DMS153 treated with DMSO at 0.1 percent for 48 hours (cell line): ENCODE measurements at regions not wholly inside any gene's neighbourhood (a gene's known extent, or its start where the extent isn't known, plus 50 kb on each side); places are given as distances from the start of the nearest gene placed in this dataset.
"Not testable (repeated sequence)": the region's sequence is repeated elsewhere in the genome, so short reads cannot be mapped to it uniquely, and the experiment has no call there.

ENCODE experiments used
- DNase-seq: peaks from one replicate; lab custom pipeline; 2025; ENCODE audit not compliant: unreplicated experiment; lab: John Stamatoyannopoulos, UW

DNA sequence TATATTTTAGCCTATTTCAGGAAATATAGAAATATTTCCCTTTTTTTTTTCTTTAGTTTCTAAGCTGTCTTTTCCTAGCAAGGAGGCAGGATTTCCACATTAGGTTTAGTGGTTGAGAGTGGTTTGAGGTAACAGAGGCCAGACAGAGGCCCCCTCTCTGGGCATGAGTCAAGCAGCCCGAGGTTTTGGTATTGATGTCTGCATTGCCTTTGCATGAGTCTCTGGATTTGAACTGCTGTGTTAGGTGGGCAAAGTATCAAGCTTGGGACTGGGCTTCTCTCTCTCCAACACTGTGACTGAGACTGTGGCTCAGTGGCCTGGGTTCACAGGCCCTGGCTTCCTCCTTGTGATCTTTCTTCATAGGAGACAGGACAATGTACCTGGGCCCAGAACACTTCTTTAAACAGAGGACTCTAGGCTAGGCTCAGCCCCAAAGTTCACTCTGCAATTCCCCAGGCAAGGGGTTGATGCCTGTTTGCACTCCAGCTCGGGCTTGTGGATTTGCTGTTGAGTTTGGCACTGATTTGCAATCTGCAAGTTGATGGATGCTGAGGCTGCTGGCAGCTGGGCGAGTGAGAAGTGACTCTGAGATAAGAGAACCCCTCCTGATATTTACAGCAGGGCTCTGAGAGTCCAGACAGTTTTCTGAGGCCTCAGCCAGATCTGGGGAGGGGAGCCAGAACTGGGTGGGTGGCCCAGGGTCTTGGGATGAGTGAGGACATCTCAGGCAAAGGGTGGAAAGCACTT lies 271.2 kb downstream of the EN1 start:
- no peak for DNase-seq

DNA sequence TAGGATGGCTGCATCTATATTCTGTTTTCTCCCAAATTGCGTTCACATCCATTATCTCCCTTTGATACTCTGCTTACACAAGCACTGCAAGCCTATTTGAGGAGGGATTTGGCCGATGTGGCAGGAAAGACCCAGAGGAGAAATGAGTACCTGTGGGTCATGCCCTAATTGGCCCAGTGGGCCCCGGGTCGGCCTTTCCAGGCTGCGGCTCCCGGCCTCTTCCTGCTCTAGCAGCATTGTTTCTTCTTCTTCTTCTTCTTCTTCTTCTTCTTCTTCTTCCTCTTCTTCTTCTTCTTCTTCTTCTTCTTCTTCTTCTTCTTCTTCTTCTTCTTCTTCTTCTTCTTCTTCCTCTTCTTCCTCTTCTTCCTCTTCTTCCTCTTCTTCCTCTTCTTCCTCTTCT lies 275.1 kb downstream of the EN1 start:
- not testable (repeated sequence) for DNase-seq

DNA sequence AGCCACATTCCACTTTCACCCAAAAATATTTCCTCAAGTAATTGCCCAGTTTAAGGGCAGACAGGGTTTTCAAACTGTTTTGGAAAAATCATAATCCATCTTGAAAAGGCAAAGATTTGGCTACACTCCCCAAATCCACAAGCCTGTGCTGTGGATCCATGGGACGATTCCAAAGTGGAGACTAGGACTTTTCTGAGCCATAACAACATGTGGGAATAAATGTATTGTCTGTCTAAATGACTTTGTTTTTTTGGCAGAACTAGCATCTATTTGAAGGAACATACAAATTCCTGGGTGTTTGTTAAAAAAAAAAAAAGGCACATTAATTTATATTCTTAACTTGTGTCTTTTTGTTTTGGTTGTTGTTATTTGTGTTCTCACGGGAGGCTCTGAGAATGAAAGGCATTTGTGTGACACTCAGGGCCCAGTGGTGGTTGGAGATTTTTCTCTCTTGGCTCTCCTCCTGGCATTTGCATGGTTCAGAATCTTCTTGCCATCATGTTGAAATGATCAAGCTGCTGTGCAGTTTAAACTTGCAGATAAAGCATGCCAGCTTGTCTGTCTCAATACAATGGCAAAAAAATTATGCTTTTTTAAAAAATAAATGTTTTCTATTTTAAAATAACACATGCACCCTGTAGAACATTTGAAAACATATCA lies 277.4 kb downstream of the EN1 start:
- DNase-seq, result no peak

DNA sequence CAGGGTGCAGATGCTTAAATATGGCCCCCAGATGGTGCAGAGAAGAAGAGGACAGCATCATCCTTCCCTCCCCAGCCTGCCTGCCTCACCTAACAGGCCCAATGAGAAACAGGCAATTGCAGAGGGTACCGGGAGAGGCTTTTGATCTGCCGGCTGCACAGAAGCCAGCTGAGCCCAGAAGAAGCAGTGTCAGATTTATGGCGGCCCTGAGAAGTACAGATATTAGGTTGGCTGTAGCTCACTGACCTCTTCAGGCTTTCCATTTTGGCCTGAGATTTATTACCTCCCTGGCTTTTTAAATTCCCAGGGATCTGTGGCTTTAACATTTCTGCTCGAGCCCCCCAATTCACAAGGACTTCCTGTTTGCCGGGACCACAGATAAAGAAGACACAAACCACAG lies 278.7 kb downstream of the EN1 start:
- DNase-seq, result no peak

DNA sequence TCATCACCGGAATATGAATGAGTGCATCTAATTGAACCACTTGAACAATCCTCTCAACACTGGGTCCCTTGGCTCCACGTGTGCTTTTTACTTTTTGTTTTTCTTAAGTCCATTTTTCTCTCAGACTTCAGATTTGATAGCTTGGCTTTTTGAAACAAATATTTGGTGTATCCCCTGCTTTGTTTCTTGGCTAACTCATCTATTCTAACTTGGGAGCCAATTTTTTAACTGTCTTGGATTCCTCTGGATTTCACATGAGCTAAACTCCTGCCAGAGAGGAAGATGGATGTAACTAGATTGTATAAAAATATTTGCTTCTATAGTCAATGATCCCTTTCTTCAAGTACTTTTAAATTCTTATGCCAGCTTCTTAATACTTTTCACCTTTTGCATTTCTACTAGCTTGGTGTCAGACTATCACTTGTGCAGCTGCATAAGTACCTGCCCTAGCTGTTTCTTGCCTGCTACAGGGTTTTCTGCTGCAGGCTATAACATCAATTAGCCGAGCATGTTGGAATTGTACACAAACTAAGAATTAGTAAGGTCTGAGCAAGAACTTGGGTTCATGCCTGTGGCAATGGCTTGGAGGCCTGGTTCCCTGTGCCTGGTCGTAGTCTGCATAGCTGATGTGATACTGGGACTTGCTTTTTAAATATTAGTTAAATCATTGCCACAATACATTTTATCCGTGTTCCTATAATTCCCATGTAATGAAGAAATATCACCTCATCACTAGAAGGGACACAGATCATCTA lies 281.5 kb downstream of the EN1 start:
- no peak for DNase-seq

DNA sequence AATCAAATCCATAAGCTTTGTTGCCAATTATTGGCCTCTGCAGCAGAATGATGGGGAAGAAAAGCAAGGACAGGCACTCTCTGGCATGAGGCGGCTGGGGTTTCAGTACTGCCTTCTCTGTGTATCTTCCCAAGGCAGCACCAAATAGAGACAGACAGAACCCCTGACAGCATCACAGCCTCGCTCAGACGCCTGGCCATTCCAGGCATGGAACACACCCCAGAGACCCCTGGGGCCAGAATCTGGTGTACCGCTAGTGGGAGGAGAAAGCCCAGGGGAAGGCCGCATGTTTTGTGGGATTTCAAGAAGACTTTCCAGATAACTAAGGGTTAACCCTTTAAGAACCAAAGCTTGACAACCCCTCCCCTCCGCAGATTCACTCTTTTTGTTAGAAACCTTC lies 282.1 kb downstream of the EN1 start:
- no peak for DNase-seq

DNA sequence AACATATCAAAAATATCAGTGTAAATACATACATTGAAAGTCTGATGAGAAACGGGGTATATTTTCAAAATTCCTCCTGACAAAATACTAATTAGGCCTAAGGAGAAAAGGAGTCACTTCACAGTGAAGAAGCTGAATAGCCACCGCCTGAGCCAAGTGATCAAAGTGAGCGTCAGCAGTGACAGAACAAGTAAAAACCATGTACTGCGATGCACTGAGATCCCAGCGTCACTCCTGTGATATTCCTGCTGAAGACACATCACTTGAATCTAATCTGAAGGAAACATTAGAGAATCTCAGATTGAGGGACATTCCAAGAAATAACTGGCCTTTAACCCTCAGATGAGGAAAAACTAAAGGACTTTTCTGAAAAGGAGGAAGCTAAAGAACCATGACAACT lies 285.3 kb downstream of the EN1 start:
- no peak for DNase-seq

DNA sequence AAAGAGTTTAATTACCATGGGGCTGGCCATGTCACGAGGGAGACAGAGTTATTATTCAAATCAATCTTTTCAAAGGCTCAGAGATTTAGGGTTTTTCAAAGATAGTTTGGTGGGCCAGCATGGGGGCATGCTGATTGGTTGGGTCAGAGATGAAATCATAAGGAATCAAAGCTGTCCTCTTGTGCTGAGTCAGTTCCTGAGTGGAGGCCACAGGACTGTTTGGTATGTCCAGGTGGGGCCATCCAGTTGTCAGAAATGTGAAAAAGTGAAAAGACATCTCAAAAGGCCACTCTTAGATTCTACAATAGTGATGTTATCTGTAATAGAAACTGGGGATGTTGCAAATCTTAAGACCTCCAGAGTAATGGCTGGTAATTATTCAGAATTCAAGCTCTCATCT lies 288.6 kb downstream of the EN1 start:
- DNase-seq, result no peak

DNA sequence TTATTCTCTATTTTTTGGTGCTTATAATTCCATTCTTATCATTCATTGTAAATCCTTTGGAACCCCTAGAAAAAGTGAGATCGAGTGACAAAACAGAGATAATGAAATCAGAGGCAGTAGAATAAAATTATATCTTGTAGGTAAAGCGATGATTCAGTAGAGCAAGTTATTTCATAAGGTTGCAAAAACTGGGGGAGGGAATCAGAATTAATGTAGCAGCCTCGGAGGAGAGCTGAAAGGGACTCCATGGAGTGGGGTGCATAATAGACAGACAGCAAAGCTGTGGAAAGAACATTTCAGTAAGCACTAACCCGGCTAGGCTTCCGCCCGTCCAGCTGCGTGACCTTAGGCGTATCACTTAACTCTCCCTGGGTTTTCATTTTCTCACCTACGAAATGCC lies 289.7 kb downstream of the EN1 start:
- DNase-seq, result no peak

DNA sequence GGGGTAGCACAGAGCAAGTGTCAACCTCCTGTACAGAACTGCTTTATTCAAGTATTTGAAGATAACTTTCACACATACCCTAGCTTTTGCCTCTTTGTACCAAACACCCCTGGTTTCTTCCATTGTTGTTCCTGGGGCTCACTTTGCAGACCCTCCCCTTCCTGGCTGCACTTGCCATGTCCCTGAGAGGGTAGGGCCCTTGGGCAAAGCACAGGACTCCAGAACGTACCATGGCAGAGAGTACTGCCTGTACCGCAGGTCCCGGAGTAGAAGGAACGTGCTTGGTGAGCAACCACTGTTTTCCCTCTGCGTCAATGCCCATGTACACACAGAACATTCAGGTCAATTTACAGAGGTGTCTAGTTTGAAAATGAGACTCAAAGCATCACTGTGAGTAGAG lies 290.4 kb downstream of the EN1 start:
- DNase-seq, result no peak

DNA sequence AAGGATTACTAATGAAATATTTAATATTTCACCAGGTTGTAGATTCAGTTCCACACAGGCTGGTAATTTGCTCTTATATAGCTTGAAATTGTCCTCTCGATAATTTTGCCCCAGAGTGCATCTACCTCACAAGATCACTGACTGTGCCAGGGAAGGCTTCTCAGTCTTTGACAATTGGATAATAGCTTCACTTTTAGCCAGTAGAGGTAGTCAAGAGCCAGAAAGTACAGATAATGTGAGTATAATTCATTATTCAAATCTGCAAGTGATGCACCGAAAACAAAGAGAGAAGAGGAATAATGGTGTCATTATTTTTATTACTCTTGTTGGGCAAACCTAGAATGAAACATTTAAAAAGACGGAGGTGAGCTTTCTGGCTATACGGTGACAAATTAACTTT lies 292.8 kb downstream of the EN1 start:
- DNase-seq, result no peak

DNA sequence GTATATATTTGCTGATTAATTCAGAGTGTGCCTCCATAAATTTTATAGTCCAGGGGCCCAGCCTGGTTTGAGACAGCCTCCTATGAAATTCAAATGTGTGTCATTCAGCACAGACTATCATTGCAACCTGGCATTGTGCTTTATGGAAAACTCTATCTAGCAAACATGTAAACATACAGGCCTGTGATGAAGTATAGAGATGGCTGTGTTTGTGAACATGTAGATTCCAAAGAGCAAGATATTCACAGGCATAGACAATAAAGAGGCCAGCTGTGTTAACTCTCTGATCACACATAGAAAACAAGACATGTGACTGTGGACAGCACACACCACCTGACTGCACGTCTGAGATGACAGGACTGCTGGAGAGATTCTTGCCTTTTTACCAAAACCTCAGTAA lies 297.9 kb downstream of the EN1 start:
- DNase-seq, result no peak

DNA sequence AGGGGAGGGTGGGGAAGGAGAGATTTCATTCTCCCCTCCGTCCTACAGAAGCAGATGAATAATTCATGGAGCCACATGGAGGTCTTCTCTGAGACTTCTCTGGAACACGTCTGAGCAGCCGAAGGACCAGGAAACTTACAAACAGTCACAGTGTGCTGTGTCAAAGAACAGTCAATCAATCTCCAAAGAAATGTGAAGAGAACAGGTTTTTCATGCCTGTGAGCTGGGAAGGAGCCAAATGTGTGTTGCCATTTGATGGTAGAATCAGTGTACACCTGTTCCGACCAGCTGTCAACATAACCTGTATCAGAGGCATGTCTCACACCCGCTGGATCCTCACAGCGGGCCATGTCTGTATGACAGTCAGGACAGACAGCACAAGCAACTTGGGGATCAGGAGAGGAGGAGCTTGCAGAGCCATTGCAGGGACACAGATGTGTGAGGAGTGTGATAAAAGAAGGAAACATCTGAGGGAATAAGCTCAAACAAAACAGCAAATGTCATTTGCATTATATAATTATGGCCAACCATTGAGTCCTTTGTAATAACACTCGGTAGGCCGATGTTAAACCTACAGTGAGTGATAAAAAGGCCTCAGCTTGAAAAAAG lies 298.5 kb downstream of the EN1 start:
- no peak for DNase-seq

DNA sequence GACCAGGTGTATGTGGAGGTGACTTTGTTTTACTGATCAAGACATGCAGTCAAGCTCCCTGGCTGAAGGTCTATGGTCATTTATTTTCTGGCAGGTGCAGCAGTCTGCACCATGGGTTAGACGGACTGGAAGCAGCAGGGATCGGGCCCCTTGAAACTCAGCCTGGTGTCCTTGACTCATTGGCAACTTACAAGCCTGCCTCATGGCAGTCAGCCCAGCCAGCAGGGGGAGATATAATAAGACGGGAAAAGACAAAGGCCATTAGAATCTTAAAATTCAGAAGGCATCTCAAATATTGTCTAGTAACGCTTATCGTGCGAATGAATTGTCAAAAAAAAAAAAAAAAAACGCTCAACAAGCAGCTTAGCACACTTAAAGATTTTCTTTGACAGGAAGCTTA lies 308.2 kb downstream of the EN1 start:
- no peak for DNase-seq

DNA sequence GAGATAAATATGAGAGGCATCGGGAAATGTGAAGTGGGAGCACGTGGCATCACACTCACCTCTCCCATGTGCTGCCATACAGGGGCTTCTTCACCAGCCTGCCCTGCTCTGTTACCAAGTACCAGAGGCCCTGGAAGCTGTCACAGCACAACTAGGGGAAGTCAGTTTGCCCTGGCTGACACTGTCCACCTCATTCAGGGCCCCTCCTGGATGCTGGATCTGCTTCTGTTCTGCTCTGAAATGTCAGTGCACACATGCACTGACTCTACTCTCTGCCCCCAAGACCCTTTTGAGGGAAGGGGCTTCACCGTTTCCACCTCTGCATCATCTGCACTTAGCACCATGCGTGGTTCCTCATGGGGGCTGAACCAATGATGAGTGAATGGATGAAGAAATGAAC lies 311.1 kb downstream of the EN1 start:
- no peak for DNase-seq

DNA sequence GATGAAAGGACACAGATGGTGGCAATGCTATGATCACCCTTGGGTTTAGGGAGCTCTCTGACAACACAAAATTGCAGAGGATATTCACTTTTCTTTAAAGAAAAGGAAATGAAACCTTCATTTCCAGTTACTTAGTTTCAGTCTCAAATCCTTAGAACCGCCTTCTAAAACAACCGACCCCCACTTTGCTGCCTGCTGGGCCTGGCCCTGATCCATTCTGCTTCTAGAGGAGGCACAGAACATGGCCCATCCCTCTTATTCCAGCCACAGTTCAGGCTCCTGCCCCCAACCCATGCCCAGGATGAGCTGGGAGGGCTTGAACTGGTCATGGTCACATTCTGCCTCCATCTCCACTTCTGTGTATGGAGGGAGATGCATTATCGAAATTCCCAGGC lies 311.6 kb downstream of the EN1 start:
- no peak for DNase-seq

DNA sequence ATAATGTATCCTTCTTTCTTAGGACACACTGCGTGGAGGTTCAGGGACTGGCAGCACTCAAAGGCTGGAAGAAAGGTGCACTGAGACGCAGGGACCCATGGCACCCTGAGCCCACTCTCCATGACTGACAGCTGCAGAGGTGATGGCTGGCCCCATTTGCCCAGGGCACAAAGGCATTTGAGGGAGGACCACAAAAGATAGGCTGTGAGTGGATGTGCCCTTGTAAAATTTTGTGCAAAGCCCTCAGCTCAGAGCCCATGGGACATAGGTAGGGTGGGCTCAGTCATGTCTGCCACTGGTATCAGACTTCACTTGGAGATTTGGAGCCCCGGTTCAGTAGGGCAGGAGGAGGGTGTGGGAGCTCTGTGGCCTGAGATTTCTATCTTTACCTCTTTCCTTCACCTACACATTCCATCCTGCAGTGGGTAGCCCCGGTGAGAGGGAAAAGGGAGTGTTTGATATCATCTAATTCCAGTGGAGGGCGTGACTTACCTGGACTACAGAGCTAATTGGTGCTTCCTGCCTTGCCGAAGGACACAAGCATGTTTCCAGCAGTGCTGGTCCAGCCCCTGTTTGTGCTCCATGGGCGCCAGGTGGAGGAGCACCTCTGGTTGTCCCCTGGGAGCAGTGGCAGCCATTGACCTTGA lies 312.2 kb downstream of the EN1 start:
- no peak for DNase-seq

DNA sequence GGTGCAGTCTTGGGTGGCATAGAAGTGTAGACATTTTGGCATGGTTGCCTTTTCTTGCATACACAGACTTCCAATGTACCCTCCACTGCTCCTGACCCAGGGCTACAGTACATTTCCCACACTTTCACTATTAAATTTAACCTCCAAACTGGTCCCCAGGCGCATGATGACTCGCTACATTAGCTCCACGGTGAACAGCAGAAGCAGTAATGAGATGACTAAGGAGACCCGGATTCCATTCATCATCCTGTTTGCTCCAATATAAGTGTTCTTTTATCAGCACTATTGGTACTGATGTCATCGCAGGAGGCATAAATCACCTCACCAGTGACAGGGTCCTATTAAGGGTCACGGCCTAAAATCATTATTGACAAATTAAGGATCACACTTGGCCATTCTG lies 316.5 kb downstream of the EN1 start:
- DNase-seq, result no peak

DNA sequence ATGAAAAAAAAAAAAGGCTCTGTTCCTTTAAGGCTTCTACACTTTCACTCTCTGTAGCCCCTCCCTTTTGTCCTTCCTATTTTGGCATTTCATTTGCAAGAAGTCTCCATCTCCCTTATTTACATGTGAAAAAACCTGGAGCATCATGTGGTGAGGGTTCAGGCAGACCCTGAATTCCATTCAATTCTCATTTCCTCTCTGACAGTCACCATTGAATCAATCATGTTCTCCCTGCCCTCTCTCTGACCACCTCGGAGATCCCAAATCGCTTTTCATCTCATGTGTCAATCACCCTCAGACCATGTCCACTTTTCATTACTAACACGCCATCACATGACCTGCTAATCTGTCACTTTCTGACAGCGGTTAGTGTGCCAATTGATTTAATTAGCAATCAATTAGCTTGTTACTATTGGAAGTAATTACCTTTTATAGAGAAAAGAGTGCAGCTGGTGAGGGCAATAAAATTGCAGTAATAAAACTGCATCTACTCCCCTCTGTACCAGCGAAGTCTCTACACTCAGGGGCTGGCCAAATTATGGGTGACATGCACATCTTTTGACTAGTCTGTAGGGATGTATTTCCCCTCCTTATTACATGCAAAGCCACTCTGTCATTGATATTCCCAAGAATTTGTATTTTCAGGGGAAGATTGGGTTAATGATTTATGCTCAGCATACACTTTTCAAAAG lies 317.4 kb downstream of the EN1 start:
- no peak for DNase-seq

DNA sequence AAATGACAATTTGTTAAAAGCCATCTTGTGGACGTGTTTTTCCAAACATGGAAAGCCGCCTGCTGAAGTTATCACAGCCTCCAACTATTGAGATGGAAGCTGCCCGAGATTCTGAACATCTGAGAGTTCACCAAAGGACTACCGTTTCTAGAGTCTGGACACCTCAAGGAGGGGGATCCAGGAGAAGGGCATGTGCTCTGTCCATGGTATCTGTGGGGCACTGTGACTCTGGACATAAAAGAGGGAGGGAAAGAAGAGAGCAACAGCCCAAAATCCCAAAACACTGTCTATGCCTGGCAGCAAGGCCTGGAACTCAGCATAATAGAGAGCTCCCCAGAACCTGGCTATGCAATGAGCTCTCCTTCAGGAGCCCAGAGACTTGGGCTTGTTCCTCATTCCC lies 319.9 kb downstream of the EN1 start:
- no peak for DNase-seq

DNA sequence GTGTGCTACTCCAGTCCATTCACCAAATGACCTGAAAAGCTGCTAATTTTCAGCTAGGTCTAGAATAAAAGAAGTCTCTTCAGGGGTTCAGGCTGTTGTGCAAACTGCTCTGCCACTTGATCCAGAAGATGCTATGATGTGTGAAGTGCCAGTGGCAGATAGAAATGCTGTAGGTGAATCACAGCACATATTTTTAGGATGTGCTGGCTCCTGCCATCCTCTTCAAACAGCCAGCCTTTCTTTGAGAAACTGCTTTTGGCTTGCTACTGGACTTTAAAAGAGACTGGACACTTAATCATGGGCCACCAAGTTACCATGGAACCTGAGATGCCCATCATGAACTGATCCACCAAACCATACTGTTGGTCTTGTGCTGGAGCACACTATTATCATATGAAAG lies 322.1 kb downstream of the EN1 start:
- DNase-seq, result no peak
